ENCODE measurements at regions not wholly inside any gene's neighbourhood (a gene's known extent, or its start where the extent isn't known, plus 50 kb on each side); places are given as distances from the start of the nearest gene placed in this dataset.
"Not testable (repeated sequence)": the region's sequence is repeated elsewhere in the genome, so short reads cannot be mapped to it uniquely, and the experiment has no call there.

DNA sequence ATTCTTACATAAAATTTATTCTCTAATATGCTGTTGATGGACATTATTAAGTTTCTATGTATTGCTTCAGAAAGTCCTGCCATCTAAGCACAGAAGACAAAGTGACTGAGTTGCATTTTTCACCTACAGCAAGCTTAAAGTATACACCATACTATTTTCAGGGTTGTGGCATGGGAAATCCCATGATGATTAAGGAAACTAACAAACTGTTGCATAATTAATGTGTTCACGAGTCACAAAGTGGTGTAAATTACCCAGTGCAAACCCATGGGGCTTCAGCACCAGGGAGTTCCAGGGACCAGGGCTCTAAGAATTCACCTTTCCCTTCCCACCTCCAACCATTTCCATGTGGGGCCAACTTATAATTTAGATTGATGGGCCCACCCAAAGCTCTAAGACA is 81.9 kb upstream of the NR5A2 start:
- Histone ChIP-seq H3K4me3 (ENCODE audit: low read depth, low read length, poor library complexity, severe bottlenecking) (no peak overlapping the region), H3K27ac (ENCODE audit: low read depth, low read length, poor library complexity, severe bottlenecking) (no peak overlapping the region), H3K4me1 (ENCODE audit: insufficient read depth, low read length, poor library complexity, severe bottlenecking) (peaks cover 6% of the 10 kb centered on the region), H3K9me3 (ENCODE audit: low read depth, low read length, poor library complexity, severe bottlenecking) (no peaks in the 10 kb centered on the region), H3K36me3 (ENCODE audit: insufficient read depth, low read length, poor library complexity, severe bottlenecking) (no peaks in the 10 kb centered on the region), H3K27me3 (replicated peaks; ENCODE audit: insufficient read depth, low read depth, low read length, poor library complexity) (peaks cover 26% of the 10 kb centered on the region)
- DNase-seq (ENCODE audit: low spot score) = no peak
- no TSS peak for BruUV-seq (replicated peaks)
- intact Hi-C loops (cut with micrococcal nuclease; ENCODE audit: unreplicated experiment) = loop anchor here (10.0 kb wide), 1 partner anchor 261 kb away; no protein-coding TSS in a partner anchor
- CTCF ChIA-PET = no interaction called here
- TF ChIP-seq EZH2 (IDR thresholded peaks at IDR 0.05; ENCODE audit: borderline replicate concordance, low read depth, low read length, poor library complexity, severe bottlenecking) = no peak
- TF ChIP-seq, protein P1, sequence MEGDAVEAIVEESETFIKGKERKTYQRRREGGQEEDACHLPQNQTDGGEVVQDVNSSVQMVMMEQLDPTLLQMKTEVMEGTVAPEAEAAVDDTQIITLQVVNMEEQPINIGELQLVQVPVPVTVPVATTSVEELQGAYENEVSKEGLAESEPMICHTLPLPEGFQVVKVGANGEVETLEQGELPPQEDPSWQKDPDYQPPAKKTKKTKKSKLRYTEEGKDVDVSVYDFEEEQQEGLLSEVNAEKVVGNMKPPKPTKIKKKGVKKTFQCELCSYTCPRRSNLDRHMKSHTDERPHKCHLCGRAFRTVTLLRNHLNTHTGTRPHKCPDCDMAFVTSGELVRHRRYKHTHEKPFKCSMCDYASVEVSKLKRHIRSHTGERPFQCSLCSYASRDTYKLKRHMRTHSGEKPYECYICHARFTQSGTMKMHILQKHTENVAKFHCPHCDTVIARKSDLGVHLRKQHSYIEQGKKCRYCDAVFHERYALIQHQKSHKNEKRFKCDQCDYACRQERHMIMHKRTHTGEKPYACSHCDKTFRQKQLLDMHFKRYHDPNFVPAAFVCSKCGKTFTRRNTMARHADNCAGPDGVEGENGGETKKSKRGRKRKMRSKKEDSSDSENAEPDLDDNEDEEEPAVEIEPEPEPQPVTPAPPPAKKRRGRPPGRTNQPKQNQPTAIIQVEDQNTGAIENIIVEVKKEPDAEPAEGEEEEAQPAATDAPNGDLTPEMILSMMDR (conservative IDR thresholded peaks at IDR 0.05; ENCODE audit: low read depth, low read length) = no peak
- POLR2A ChIA-PET (ENCODE audit: low non-redundant PET) = no interaction called here

DNA sequence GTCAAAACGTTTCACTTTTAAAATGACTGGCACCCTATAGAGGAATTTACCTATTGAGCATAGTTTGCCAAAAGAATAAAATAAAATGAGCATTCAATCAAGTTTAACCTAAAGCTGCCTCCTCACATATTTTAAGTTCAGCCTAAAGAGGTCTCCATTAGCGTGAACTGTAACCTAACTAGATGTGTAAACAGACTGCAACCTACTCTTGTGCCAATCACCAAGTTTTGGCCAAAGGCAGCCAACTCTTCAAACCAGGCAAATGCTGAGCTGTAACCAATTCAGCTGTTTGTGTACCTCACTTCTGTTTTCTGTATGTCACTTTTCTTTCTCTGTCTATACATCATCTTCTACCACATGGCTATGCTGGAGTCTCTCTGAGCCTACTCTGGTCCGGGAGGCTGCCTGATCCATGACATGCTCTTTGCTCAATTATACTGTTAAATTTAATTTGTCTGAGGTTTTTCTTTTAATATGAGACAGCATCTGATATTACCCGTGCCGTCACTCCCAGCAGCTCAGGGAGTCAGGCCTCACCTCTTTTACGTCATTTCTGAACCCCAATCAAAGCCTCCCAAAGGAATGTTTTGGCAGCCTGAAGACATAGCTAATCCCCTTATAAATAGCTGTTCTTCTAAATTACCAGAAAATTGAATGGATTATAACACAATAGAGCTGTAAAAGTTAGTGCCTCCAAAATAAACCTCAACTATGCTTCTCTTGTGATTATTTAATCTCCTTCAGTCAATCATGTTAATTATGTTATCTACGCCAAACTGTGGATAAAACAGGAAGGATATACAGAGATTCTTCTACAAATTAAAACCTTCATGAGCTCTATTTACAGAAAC is 81.0 kb upstream of the NR5A2 start:
- intact Hi-C loops (cut with micrococcal nuclease; ENCODE audit: unreplicated experiment) = loop anchor here (10.0 kb wide), 1 partner anchor 262 kb away; no protein-coding TSS in a partner anchor
- no peak overlapping the region for H3K27ac ChIP-seq (ENCODE audit: low read depth, low read length, poor library complexity, severe bottlenecking)
- no peak overlapping the region for H3K4me3 ChIP-seq (ENCODE audit: low read depth, low read length, poor library complexity, severe bottlenecking)
- no peaks in the 10 kb centered on the region for H3K9me3 ChIP-seq (ENCODE audit: low read depth, low read length, poor library complexity, severe bottlenecking)
- no TSS peak for BruUV-seq (replicated peaks)
- ChIA-PET POLR2A (ENCODE audit: low non-redundant PET) (interaction anchor here (0.5 kb wide), 1 partner anchor 28 kb away, joined by 8 read pairs; no protein-coding TSS in a partner anchor), CTCF (no interaction called here)
- H3K27me3 ChIP-seq (replicated peaks; ENCODE audit: insufficient read depth, low read depth, low read length, poor library complexity) = peaks cover 22% of the 10 kb centered on the region
- no peak for TF ChIP-seq EZH2 (IDR thresholded peaks at IDR 0.05; ENCODE audit: borderline replicate concordance, low read depth, low read length, poor library complexity, severe bottlenecking)
- TF ChIP-seq, protein P1 (conservative IDR thresholded peaks at IDR 0.05; ENCODE audit: low read depth, low read length) = no peak
- DNase-seq (ENCODE audit: low spot score) = peak; percentile 64
- H3K4me1 ChIP-seq (ENCODE audit: insufficient read depth, low read length, poor library complexity, severe bottlenecking) = peaks cover 6% of the 10 kb centered on the region
- H3K36me3 ChIP-seq (ENCODE audit: insufficient read depth, low read length, poor library complexity, severe bottlenecking) = no peaks in the 10 kb centered on the region

DNA sequence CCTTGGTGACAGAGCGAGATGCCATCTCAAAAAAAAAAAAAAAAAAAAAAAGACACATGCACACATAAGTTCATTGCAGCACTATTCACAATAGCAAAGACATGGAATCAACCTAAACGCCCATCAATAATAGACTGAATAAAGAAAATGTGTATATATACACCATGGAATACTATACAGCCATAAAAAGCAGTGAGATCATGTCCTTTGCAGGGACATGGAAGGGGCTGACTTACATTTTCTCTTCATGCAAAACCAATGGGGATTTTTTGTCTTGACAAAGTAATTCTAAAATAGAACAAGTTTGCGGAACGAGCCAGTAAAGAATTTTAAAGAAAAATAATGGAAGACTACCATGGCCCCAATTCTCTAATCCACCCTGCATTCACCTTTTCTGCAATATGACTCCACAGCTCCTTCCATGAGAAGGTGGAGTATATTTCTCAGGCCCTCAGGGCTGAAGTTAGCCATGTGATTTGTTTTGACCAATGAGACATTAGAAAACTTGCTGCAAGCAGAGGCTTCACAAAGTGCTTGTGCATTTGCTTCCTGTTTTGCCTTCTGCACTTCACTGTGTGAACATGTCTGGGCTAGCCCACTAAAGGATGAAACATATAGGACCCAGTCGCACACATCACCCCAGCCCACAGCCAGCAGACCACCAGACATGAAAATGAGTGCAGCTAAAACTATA is 78.8 kb upstream of the NR5A2 start:
- ChIA-PET CTCF (no interaction called here), POLR2A (ENCODE audit: low non-redundant PET) (no interaction called here)
- no TSS peak for BruUV-seq (replicated peaks)

DNA sequence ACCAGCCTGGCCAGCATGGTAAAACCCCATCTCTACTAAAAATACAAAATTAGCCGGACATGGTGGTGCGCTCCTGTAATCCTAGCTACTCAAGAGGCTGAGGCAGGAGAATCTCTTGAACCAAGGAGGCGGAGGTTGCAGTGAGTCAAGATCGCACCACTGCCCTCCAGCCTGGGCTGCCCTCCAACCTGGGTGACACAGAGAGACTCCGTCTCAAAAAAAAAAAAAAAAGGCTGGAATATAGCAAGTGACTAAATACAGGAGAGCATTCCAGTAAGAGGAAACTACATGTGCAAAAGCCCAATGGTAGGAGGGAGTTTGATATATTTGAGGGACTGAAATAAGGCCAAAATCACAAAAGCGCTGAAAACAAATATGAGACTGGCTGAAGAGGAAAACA is 76.5 kb upstream of the NR5A2 start:
- H3K36me3 ChIP-seq (ENCODE audit: insufficient read depth, low read length, poor library complexity, severe bottlenecking); POLR2A ChIA-PET (ENCODE audit: low non-redundant PET); BruUV-seq (replicated peaks); H3K27ac ChIP-seq (ENCODE audit: low read depth, low read length, poor library complexity, severe bottlenecking); DNase-seq (ENCODE audit: low spot score); H3K4me3 ChIP-seq (ENCODE audit: low read depth, low read length, poor library complexity, severe bottlenecking); H3K9me3 ChIP-seq (ENCODE audit: low read depth, low read length, poor library complexity, severe bottlenecking); H3K4me1 ChIP-seq (ENCODE audit: insufficient read depth, low read length, poor library complexity, severe bottlenecking); intact Hi-C loops (cut with micrococcal nuclease; ENCODE audit: unreplicated experiment); H3K27me3 ChIP-seq (replicated peaks; ENCODE audit: insufficient read depth, low read depth, low read length, poor library complexity): not testable (repeated sequence)
- CTCF ChIA-PET = interaction anchor here (0.6 kb wide), 1 partner anchor 1175 kb away, joined by 3 read pairs; no protein-coding TSS in a partner anchor

More for the DNA sequence above, 78.8 kb upstream of the NR5A2 start:
- peaks cover 19% of the 10 kb centered on the region for H3K27me3 ChIP-seq (replicated peaks; ENCODE audit: insufficient read depth, low read depth, low read length, poor library complexity)
- intact Hi-C loops (cut with micrococcal nuclease; ENCODE audit: unreplicated experiment) = loop anchor here (10.0 kb wide), 1 partner anchor 264 kb away; no protein-coding TSS in a partner anchor
- peak; percentile 31 for DNase-seq (ENCODE audit: low spot score)
- H3K4me3 ChIP-seq (ENCODE audit: low read depth, low read length, poor library complexity, severe bottlenecking) = no peak overlapping the region
- H3K36me3 ChIP-seq (ENCODE audit: insufficient read depth, low read length, poor library complexity, severe bottlenecking) = no peaks in the 10 kb centered on the region
- H3K9me3 ChIP-seq (ENCODE audit: low read depth, low read length, poor library complexity, severe bottlenecking) = no peaks in the 10 kb centered on the region
- H3K27ac ChIP-seq (ENCODE audit: low read depth, low read length, poor library complexity, severe bottlenecking) = no peak overlapping the region
- H3K4me1 ChIP-seq (ENCODE audit: insufficient read depth, low read length, poor library complexity, severe bottlenecking) = peaks cover 6% of the 10 kb centered on the region
- TF ChIP-seq, protein P1 (conservative IDR thresholded peaks at IDR 0.05; ENCODE audit: low read depth, low read length) = no peak
- TF ChIP-seq EZH2 (IDR thresholded peaks at IDR 0.05; ENCODE audit: borderline replicate concordance, low read depth, low read length, poor library complexity, severe bottlenecking) = no peak

All from A673 (cell line).